GM20000 (cell line): ENCODE measurements at regions not wholly inside any gene's neighbourhood (a gene's known extent, or its start where the extent isn't known, plus 50 kb on each side); places are given as distances from the start of the nearest gene placed in this dataset.
"Not testable (repeated sequence)": the region's sequence is repeated elsewhere in the genome, so short reads cannot be mapped to it uniquely, and the experiment has no call there.

Experiments
- DNase-seq: peaks from one replicate; pipeline ENCODE4 v3.0.0; 2012; ENCODE audit warnings: low spot score
- CTCF ChIP-seq: IDR thresholded peaks from 2 replicates; pipeline ENCODE4 v1.5.1; 2012; ENCODE audit warnings: mild to moderate bottlenecking, control low read depth; ENCODE audit errors: extremely low read depth, missing control alignments

GRCh38 chr12:88365403-88365802, 214.9 kb downstream of the KITLG start:
- TF ChIP-seq CTCF, result no peak
- DNase-seq, result no peak

GRCh38 chr12:88366101-88366500, 214.2 kb downstream of the KITLG start:
- no peak for TF ChIP-seq CTCF
- DNase-seq, result no peak

GRCh38 chr12:88367231-88367630, 213.0 kb downstream of the KITLG start:
- no peak for TF ChIP-seq CTCF
- no peak for DNase-seq

GRCh38 chr12:88368077-88368476, 212.2 kb downstream of the KITLG start:
- DNase-seq, result not testable (repeated sequence)

GRCh38 chr12:88371416-88372183, 208.7 kb downstream of the KITLG start:
- no peak for DNase-seq
- TF ChIP-seq CTCF, result no peak

- no peak for DNase-seq
- no peak for TF ChIP-seq CTCF
These were observed 204.7 kb downstream of the KITLG start for GRCh38 chr12:88375306-88376305.

GRCh38 chr12:88377973-88378372, 202.3 kb downstream of the KITLG start:
- TF ChIP-seq CTCF, result no peak
- DNase-seq, result no peak
